GM23338 (cell line): ENCODE measurements at regions not wholly inside any gene's neighbourhood (a gene's known extent, or its start where the extent isn't known, plus 50 kb on each side); places are given as distances from the start of the nearest gene placed in this dataset.

Source experiments
- CREB1 ChIP-seq: fragments of 250-450 bp; sonication (Bioruptor Pico); IDR thresholded peaks from 2 replicates; pipeline ENCODE4 v1.5.0; 2020; ENCODE audit warnings: low read depth, mild to moderate bottlenecking, moderate library complexity
- EZH2 ChIP-seq: fragments of 200-600 bp; sonication (generic); IDR thresholded peaks from one replicate; pipeline ENCODE4 v1.8.0; 2017; ENCODE audit warnings: antibody characterized with exemption, mild to moderate bottlenecking, low read depth; ENCODE audit not compliant: unreplicated experiment
- EZH2phosphoT487 ChIP-seq: fragments of 200-600 bp; sonication (generic); IDR thresholded peaks from one replicate; pipeline ENCODE4 v1.8.1; 2018; ENCODE audit warnings: antibody characterized with exemption; ENCODE audit not compliant: unreplicated experiment
- JUNB ChIP-seq: IDR thresholded peaks from one replicate; pipeline ENCODE4 v1.6.1; 2016; ENCODE audit warnings: antibody characterized with exemption; ENCODE audit not compliant: unreplicated experiment
- NANOG ChIP-seq: IDR thresholded peaks from 2 replicates; pipeline ENCODE4 v1.6.1; 2016; ENCODE audit warnings: antibody characterized with exemption, borderline replicate concordance
- POLR2AphosphoS5 ChIP-seq: IDR thresholded peaks from 2 replicates; pipeline ENCODE4 v1.6.1; 2016; ENCODE audit warnings: antibody characterized with exemption, low read depth
- STAT1 ChIP-seq: IDR thresholded peaks from one replicate; pipeline ENCODE4 v1.6.1; 2016; ENCODE audit warnings: antibody characterized with exemption; ENCODE audit not compliant: unreplicated experiment
- ZNF114 ChIP-seq: fragments of 250-450 bp; sonication (Bioruptor Pico); IDR thresholded peaks from 2 replicates; pipeline ENCODE4 v1.5.0; 2020; ENCODE audit warnings: mild to moderate bottlenecking, moderate library complexity
- ZNF331 ChIP-seq: fragments of 250-450 bp; sonication (Bioruptor Pico); IDR thresholded peaks from 2 replicates; pipeline ENCODE4 v1.5.0; 2020; ENCODE audit warnings: low read depth, mild to moderate bottlenecking, moderate library complexity
- TF ChIP-seq, protein P1 (sequence below), 2 experiments: fragments of 200-600 bp in 1 of 2; sonication (generic) in 1 of 2; conservative IDR thresholded peaks; 2 replicates each; pipeline versions ENCODE4 v1.5.1 to v1.6.1; 2016 to 2017; ENCODE audit warnings: antibody characterized with exemption in 2 of 2, low read depth in 2 of 2, mild to moderate bottlenecking in 2 of 2, moderate library complexity in 1 of 2
- TF ChIP-seq, protein P2 (sequence below): IDR thresholded peaks from 2 replicates; pipeline ENCODE4 v1.6.1; 2016; ENCODE audit warnings: antibody characterized with exemption
- TF ChIP-seq, protein P3 (sequence below): IDR thresholded peaks from one replicate; pipeline ENCODE4 v1.6.1; 2018; ENCODE audit warnings: antibody characterized with exemption; ENCODE audit not compliant: unreplicated experiment
- TF ChIP-seq, protein P4 (sequence below): fragments of 250-450 bp; sonication (Bioruptor Pico); IDR thresholded peaks from 2 replicates; pipeline ENCODE4 v1.5.0; 2020; ENCODE audit warnings: mild to moderate bottlenecking, moderate library complexity

DNA sequence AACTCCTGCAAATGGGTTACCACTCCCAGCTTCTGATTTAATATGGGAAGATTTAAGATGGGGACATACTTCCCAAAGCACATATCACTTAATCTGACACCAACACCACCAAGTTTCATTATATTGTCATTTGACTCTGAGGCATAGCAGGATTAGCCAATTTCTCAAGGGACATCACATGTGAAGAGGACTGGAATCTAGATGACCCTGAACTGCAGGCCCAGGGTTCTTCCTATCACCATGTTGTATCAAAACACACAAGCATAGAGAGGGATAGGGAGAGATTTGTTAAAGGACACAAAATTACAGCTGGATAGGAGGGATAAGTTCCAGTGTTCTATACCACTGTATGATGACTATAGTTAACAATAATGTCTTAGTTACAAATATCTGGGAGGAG is 168.3 kb upstream of the PPP2R2B start:
- TF ChIP-seq, protein P1, sequence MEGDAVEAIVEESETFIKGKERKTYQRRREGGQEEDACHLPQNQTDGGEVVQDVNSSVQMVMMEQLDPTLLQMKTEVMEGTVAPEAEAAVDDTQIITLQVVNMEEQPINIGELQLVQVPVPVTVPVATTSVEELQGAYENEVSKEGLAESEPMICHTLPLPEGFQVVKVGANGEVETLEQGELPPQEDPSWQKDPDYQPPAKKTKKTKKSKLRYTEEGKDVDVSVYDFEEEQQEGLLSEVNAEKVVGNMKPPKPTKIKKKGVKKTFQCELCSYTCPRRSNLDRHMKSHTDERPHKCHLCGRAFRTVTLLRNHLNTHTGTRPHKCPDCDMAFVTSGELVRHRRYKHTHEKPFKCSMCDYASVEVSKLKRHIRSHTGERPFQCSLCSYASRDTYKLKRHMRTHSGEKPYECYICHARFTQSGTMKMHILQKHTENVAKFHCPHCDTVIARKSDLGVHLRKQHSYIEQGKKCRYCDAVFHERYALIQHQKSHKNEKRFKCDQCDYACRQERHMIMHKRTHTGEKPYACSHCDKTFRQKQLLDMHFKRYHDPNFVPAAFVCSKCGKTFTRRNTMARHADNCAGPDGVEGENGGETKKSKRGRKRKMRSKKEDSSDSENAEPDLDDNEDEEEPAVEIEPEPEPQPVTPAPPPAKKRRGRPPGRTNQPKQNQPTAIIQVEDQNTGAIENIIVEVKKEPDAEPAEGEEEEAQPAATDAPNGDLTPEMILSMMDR (conservative IDR thresholded peaks at IDR 0.05; ENCODE audit: low read depth in 2 of 2) = no peak
- TF ChIP-seq, protein P2, sequence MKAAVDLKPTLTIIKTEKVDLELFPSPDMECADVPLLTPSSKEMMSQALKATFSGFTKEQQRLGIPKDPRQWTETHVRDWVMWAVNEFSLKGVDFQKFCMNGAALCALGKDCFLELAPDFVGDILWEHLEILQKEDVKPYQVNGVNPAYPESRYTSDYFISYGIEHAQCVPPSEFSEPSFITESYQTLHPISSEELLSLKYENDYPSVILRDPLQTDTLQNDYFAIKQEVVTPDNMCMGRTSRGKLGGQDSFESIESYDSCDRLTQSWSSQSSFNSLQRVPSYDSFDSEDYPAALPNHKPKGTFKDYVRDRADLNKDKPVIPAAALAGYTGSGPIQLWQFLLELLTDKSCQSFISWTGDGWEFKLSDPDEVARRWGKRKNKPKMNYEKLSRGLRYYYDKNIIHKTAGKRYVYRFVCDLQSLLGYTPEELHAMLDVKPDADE = no peak
- TF ChIP-seq, protein P3, sequence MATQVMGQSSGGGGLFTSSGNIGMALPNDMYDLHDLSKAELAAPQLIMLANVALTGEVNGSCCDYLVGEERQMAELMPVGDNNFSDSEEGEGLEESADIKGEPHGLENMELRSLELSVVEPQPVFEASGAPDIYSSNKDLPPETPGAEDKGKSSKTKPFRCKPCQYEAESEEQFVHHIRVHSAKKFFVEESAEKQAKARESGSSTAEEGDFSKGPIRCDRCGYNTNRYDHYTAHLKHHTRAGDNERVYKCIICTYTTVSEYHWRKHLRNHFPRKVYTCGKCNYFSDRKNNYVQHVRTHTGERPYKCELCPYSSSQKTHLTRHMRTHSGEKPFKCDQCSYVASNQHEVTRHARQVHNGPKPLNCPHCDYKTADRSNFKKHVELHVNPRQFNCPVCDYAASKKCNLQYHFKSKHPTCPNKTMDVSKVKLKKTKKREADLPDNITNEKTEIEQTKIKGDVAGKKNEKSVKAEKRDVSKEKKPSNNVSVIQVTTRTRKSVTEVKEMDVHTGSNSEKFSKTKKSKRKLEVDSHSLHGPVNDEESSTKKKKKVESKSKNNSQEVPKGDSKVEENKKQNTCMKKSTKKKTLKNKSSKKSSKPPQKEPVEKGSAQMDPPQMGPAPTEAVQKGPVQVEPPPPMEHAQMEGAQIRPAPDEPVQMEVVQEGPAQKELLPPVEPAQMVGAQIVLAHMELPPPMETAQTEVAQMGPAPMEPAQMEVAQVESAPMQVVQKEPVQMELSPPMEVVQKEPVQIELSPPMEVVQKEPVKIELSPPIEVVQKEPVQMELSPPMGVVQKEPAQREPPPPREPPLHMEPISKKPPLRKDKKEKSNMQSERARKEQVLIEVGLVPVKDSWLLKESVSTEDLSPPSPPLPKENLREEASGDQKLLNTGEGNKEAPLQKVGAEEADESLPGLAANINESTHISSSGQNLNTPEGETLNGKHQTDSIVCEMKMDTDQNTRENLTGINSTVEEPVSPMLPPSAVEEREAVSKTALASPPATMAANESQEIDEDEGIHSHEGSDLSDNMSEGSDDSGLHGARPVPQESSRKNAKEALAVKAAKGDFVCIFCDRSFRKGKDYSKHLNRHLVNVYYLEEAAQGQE = no peak
- no peak for TF ChIP-seq POLR2AphosphoS5
- TF ChIP-seq EZH2 = no peak
- no peak for TF ChIP-seq NANOG
- no peak for TF ChIP-seq CREB1 (CRISPR knock-in tag)
- no peak for TF ChIP-seq EZH2phosphoT487
- no peak for TF ChIP-seq JUNB
- no peak for TF ChIP-seq STAT1
- TF ChIP-seq ZNF331 (CRISPR knock-in tag) = no peak
- TF ChIP-seq, protein P4, sequence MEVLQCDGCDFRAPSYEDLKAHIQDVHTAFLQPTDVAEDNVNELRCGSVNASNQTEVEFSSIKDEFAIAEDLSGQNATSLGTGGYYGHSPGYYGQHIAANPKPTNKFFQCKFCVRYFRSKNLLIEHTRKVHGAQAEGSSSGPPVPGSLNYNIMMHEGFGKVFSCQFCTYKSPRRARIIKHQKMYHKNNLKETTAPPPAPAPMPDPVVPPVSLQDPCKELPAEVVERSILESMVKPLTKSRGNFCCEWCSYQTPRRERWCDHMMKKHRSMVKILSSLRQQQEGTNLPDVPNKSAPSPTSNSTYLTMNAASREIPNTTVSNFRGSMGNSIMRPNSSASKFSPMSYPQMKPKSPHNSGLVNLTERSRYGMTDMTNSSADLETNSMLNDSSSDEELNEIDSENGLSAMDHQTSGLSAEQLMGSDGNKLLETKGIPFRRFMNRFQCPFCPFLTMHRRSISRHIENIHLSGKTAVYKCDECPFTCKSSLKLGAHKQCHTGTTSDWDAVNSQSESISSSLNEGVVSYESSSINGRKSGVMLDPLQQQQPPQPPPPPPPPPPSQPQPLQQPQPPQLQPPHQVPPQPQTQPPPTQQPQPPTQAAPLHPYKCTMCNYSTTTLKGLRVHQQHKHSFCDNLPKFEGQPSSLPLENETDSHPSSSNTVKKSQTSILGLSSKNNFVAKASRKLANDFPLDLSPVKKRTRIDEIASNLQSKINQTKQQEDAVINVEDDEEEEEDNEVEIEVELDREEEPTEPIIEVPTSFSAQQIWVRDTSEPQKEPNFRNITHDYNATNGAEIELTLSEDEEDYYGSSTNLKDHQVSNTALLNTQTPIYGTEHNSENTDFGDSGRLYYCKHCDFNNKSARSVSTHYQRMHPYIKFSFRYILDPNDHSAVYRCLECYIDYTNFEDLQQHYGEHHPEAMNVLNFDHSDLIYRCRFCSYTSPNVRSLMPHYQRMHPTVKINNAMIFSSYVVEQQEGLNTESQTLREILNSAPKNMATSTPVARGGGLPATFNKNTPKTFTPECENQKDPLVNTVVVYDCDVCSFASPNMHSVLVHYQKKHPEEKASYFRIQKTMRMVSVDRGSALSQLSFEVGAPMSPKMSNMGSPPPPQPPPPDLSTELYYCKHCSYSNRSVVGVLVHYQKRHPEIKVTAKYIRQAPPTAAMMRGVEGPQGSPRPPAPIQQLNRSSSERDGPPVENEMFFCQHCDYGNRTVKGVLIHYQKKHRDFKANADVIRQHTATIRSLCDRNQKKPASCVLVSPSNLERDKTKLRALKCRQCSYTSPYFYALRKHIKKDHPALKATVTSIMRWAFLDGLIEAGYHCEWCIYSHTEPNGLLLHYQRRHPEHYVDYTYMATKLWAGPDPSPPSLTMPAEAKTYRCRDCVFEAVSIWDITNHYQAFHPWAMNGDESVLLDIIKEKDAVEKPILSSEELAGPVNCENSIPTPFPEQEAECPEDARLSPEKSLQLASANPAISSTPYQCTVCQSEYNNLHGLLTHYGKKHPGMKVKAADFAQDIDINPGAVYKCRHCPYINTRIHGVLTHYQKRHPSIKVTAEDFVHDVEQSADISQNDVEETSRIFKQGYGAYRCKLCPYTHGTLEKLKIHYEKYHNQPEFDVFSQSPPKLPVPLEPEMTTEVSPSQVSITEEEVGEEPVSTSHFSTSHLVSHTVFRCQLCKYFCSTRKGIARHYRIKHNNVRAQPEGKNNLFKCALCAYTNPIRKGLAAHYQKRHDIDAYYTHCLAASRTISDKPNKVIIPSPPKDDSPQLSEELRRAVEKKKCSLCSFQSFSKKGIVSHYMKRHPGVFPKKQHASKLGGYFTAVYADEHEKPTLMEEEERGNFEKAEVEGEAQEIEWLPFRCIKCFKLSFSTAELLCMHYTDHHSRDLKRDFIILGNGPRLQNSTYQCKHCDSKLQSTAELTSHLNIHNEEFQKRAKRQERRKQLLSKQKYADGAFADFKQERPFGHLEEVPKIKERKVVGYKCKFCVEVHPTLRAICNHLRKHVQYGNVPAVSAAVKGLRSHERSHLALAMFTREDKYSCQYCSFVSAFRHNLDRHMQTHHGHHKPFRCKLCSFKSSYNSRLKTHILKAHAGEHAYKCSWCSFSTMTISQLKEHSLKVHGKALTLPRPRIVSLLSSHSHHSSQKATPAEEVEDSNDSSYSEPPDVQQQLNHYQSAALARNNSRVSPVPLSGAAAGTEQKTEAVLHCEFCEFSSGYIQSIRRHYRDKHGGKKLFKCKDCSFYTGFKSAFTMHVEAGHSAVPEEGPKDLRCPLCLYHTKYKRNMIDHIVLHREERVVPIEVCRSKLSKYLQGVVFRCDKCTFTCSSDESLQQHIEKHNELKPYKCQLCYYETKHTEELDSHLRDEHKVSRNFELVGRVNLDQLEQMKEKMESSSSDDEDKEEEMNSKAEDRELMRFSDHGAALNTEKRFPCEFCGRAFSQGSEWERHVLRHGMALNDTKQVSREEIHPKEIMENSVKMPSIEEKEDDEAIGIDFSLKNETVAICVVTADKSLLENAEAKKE (CRISPR knock-in tag) = no peak
- no peak for TF ChIP-seq ZNF114 (CRISPR knock-in tag)
